Bronchial epithelial cell (primary cell): ENCODE measurements at regions not wholly inside any gene's neighbourhood (a gene's known extent, or its start where the extent isn't known, plus 50 kb on each side); places are given as distances from the start of the nearest gene placed in this dataset.

Experiments used
- DNase-seq: peaks from one replicate; pipeline ENCODE4 v3.0.0-alpha.2; 2010; ENCODE audit warnings: low read depth
- FAIRE-seq: peaks from 2 replicates; lab custom pipeline; 2011; peaks lifted over from hg19 to GRCh38; lab: Jason Lieb, UNC
- H3K27me3 ChIP-seq: 2 replicates; pipeline ENCODE4 v1.5.1; 2011; ENCODE audit warnings: low read length; ENCODE audit not compliant: control insufficient read depth, insufficient read depth
- H3K36me3 ChIP-seq: 2 replicates; pipeline ENCODE4 v1.5.1; 2011; ENCODE audit warnings: low read length; ENCODE audit not compliant: control insufficient read depth, insufficient read depth
- H3K4me3 ChIP-seq: 2 replicates; pipeline ENCODE4 v1.5.1; 2011; ENCODE audit warnings: mild to moderate bottlenecking, low read depth, low read length, control low read depth
- CTCF ChIP-seq: IDR thresholded peaks from 2 replicates; pipeline ENCODE4 v1.5.1; 2011; ENCODE audit warnings: mild to moderate bottlenecking, moderate library complexity, low read length, control low read depth, inconsistent platforms; ENCODE audit not compliant: insufficient read depth, severe bottlenecking

- H3K27me3 ChIP-seq, result no peaks in the 10 kb centered on the region
- no peak for TF ChIP-seq CTCF
- H3K4me3 ChIP-seq, result no peak overlapping the region
- FAIRE-seq (no peak), DNase-seq (no peak)
- H3K36me3 ChIP-seq, result no peaks in the 10 kb centered on the region
These were observed 389.1 kb downstream of the IRS2 start for GRCh38 chr13:109397285-109397684.

GRCh38 chr13:109396266-109396665 lies 390.1 kb downstream of the IRS2 start:
- no peak for DNase-seq
- Histone ChIP-seq H3K27me3 (no peaks in the 10 kb centered on the region), H3K36me3 (no peaks in the 10 kb centered on the region), H3K4me3 (no peak overlapping the region)
- TF ChIP-seq CTCF, result no peak
- no peak for FAIRE-seq

- Histone ChIP-seq H3K27me3 (no peaks in the 10 kb centered on the region), H3K4me3 (no peak overlapping the region), H3K36me3 (no peaks in the 10 kb centered on the region)
- DNase-seq (no peak), FAIRE-seq (no peak)
- TF ChIP-seq CTCF, result no peak
These were observed 391.4 kb downstream of the IRS2 start for GRCh38 chr13:109395014-109395413.

GRCh38 chr13:109394311-109394988 lies 391.9 kb downstream of the IRS2 start:
- Histone ChIP-seq H3K27me3 (no peaks in the 10 kb centered on the region), H3K36me3 (no peaks in the 10 kb centered on the region), H3K4me3 (no peak overlapping the region)
- no peak for TF ChIP-seq CTCF
- FAIRE-seq (peak; percentile 32), DNase-seq (no peak)

GRCh38 chr13:109393045-109393444 lies 393.3 kb downstream of the IRS2 start:
- DNase-seq, result no peak
- no peaks in the 10 kb centered on the region for H3K36me3 ChIP-seq
- no peak for FAIRE-seq
- no peaks in the 10 kb centered on the region for H3K27me3 ChIP-seq
- H3K4me3 ChIP-seq, result no peak overlapping the region
- no peak for TF ChIP-seq CTCF

- no peak for TF ChIP-seq CTCF
- no peak overlapping the region for H3K4me3 ChIP-seq
- FAIRE-seq (no peak), DNase-seq (no peak)
- H3K27me3 ChIP-seq, result no peaks in the 10 kb centered on the region
- no peaks in the 10 kb centered on the region for H3K36me3 ChIP-seq
These were observed 396.0 kb downstream of the IRS2 start for GRCh38 chr13:109390391-109390790.
